H9 (cell line): ENCODE measurements at regions not wholly inside any gene's neighbourhood (a gene's known extent, or its start where the extent isn't known, plus 50 kb on each side); places are given as distances from the start of the nearest gene placed in this dataset.

Experiments used
- DNase-seq: peaks from one replicate; pipeline ENCODE4 v3.0.0-alpha.2; 2017
- H2AFZ ChIP-seq: one replicate; pipeline ENCODE4 v1.6.1; 2013; ENCODE audit warnings: mild to moderate bottlenecking, low read length, control low read depth, moderate library complexity
- H2AK5ac ChIP-seq: 2 replicates; pipeline ENCODE4 v1.6.1; 2013; ENCODE audit warnings: low read length, control low read depth, mixed read lengths; ENCODE audit not compliant: insufficient read length
- H2BK120ac ChIP-seq: one replicate; pipeline ENCODE4 v1.6.1; 2013; ENCODE audit warnings: low read depth, mild to moderate bottlenecking, low read length, control low read depth, inconsistent platforms; ENCODE audit not compliant: poor library complexity, severe bottlenecking
- H2BK12ac ChIP-seq: 2 replicates; pipeline ENCODE4 v1.6.1; 2013; ENCODE audit warnings: low read length, control low read depth, mixed read lengths, low read depth; ENCODE audit not compliant: insufficient read length
- H2BK15ac ChIP-seq: 2 replicates; pipeline ENCODE4 v1.6.1; 2013; ENCODE audit warnings: low read depth, low read length, control low read depth
- H2BK20ac ChIP-seq: one replicate; pipeline ENCODE4 v1.6.1; 2013; ENCODE audit warnings: low read depth, mild to moderate bottlenecking, low read length, control low read depth, inconsistent platforms; ENCODE audit not compliant: poor library complexity, severe bottlenecking
- H2BK5ac ChIP-seq: 2 replicates; pipeline ENCODE4 v1.6.1; 2013; ENCODE audit warnings: low read length, control low read depth, mixed read lengths; ENCODE audit not compliant: insufficient read length
- H3K14ac ChIP-seq: 2 replicates; pipeline ENCODE4 v1.6.1; 2013; ENCODE audit warnings: low read length, control low read depth; ENCODE audit not compliant: insufficient read depth
- H3K18ac ChIP-seq: 2 replicates; pipeline ENCODE4 v1.6.1; 2013; ENCODE audit warnings: low read depth, mild to moderate bottlenecking, mixed read lengths, low read length, control low read depth; ENCODE audit not compliant: insufficient read length
- H3K23ac ChIP-seq: 2 replicates; pipeline ENCODE4 v1.6.1; 2013; ENCODE audit warnings: low read length, control low read depth, mixed read lengths, low read depth; ENCODE audit not compliant: insufficient read length
- H3K23me2 ChIP-seq: 2 replicates; pipeline ENCODE4 v1.6.1; 2013; ENCODE audit warnings: low read depth, mild to moderate bottlenecking, mixed read lengths, low read length, control low read depth; ENCODE audit not compliant: insufficient read length, poor library complexity, severe bottlenecking
- H3K27ac ChIP-seq: 2 replicates; pipeline ENCODE4 v1.5.1; 2013; ENCODE audit warnings: low read length, control low read depth, mixed read lengths, low read depth; ENCODE audit not compliant: insufficient read length
- H3K27me3 ChIP-seq: 2 replicates; pipeline ENCODE4 v1.6.1; 2013; ENCODE audit warnings: low read length, control low read depth, inconsistent platforms; ENCODE audit not compliant: insufficient read depth
- H3K4ac ChIP-seq: 2 replicates; pipeline ENCODE4 v1.6.1; 2013; ENCODE audit warnings: low read depth, mild to moderate bottlenecking, control low read depth, inconsistent platforms, low read length, moderate library complexity
- H3K4me1 ChIP-seq: 2 replicates; pipeline ENCODE4 v1.6.1; 2013; ENCODE audit warnings: low read length, control low read depth, inconsistent platforms; ENCODE audit not compliant: insufficient read depth
- H3K4me2 ChIP-seq: 2 replicates; pipeline ENCODE4 v1.6.1; 2013; ENCODE audit warnings: low read length, control low read depth, mixed read lengths; ENCODE audit not compliant: insufficient read length, insufficient read depth
- H3K56ac ChIP-seq: 2 replicates; pipeline ENCODE4 v1.6.1; 2013; ENCODE audit warnings: low read depth, mild to moderate bottlenecking, mixed read lengths, low read length, control low read depth; ENCODE audit not compliant: insufficient read length
- H3K79me1 ChIP-seq: 2 replicates; pipeline ENCODE4 v1.6.1; 2013; ENCODE audit warnings: low read depth, mild to moderate bottlenecking, moderate library complexity, low read length, control low read depth, inconsistent platforms; ENCODE audit not compliant: insufficient read depth, poor library complexity, severe bottlenecking
- H3K79me2 ChIP-seq: 2 replicates; pipeline ENCODE4 v1.6.1; 2013; ENCODE audit warnings: low read length, control low read depth, inconsistent platforms; ENCODE audit not compliant: insufficient read depth
- H3K9ac ChIP-seq: 2 replicates; pipeline ENCODE4 v1.6.1; 2013; ENCODE audit warnings: low read length, control low read depth, mixed read lengths; ENCODE audit not compliant: insufficient read length; ENCODE audit errors: extremely low read depth
- H3K9me3 ChIP-seq: one replicate; pipeline ENCODE4 v1.6.1; 2013; ENCODE audit warnings: low read depth, low read length, inconsistent platforms; ENCODE audit not compliant: control insufficient read depth
- H3T11ph ChIP-seq: one replicate; pipeline ENCODE4 v1.6.1; 2013; ENCODE audit warnings: mild to moderate bottlenecking, low read length, control low read depth, inconsistent platforms
- H4K20me1 ChIP-seq: one replicate; pipeline ENCODE4 v1.6.1; 2013; ENCODE audit not compliant: control insufficient read depth, insufficient read length, insufficient read depth
- H4K5ac ChIP-seq: 2 replicates; pipeline ENCODE4 v1.6.1; 2013; ENCODE audit warnings: low read depth, mild to moderate bottlenecking, mixed read lengths, low read length, control low read depth; ENCODE audit not compliant: insufficient read length
- H4K8ac ChIP-seq: replicated peaks from 2 replicates; pipeline ENCODE4 v1.6.1; 2013; ENCODE audit warnings: low read length, control low read depth, mixed read lengths, low read depth; ENCODE audit not compliant: insufficient read length
- H4K91ac ChIP-seq: 2 replicates; pipeline ENCODE4 v1.6.1; 2013; ENCODE audit warnings: low read depth, mild to moderate bottlenecking, moderate library complexity, mixed read lengths, low read length, control low read depth; ENCODE audit not compliant: insufficient read length
- H3K27ac Mint-ChIP-seq, 3 experiments: 2 replicates in 2 of 3; 3 replicates in 1 of 3; pipeline ENCODE4 v1.8.0; 2020 to 2021; ENCODE audit warnings: mixed read lengths in 3 of 3, mild to moderate bottlenecking in 1 of 3, moderate library complexity in 1 of 3
- H3K27me3 Mint-ChIP-seq: 2 replicates; pipeline ENCODE4 v1.8.0; 2021; ENCODE audit warnings: low read depth, mild to moderate bottlenecking, moderate library complexity, mixed read lengths
- H3K36me3 Mint-ChIP-seq, 3 experiments: 2 replicates in 2 of 3; 3 replicates in 1 of 3; pipeline ENCODE4 v1.8.0; 2020 to 2021; ENCODE audit warnings: low read depth in 3 of 3, mixed read lengths in 3 of 3; ENCODE audit not compliant: insufficient read depth in 1 of 3
- H3K4me1 Mint-ChIP-seq, 2 experiments: 2 replicates each; pipeline ENCODE4 v1.8.0; 2020; ENCODE audit warnings: mixed read lengths in 2 of 2
- H3K4me3 Mint-ChIP-seq, 2 experiments: 2 replicates in 1 of 2; 3 replicates in 1 of 2; pipeline ENCODE4 v1.8.0; 2020 to 2021; ENCODE audit warnings: mild to moderate bottlenecking in 2 of 2, mixed read lengths in 2 of 2, moderate library complexity in 1 of 2
- H3K9me3 Mint-ChIP-seq, 2 experiments: 2 replicates in 1 of 2; 3 replicates in 1 of 2; pipeline ENCODE4 v1.8.0; 2020; ENCODE audit warnings: mild to moderate bottlenecking in 2 of 2, mixed read lengths in 2 of 2, moderate library complexity in 1 of 2
- WGBS: extraction: QIAGEN DNeasy Blood & Tissue Kit; methylation state at CpG from one replicate; pipeline ENCODE4 v1.1.7; 2013; ENCODE audit warnings: missing lambda C conversion rate, low lambda C conversion rate, mixed read lengths; ENCODE audit not compliant: insufficient read length; ENCODE audit errors: extremely low coverage; 5-methylcytosine and 5-hydroxymethylcytosine counted together
- TF ChIP-seq, protein P1 (sequence below): fragments of 200-600 bp; sonication (generic); conservative IDR thresholded peaks from 3 replicates; pipeline ENCODE4 v1.8.0; 2021; ENCODE audit warnings: antibody characterized with exemption, mild to moderate bottlenecking

DNA sequence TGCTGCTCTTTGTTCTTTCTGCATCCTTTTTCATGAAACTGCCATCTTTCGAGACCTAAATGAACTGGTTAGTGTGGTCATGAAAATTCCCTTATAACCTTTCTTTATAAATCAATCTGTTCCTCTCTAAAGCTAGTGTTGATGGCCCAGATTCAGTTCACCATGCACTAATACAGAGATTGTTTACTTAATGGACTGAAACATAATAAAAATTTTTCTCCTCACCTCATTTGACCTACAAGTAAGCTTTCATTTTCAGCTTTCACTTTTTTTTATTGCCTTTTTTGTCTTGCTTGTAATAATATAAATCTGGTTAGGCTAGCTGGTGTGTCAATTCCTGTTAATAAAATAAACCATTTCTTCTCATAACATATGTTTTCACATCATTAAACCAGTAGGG lies 183.8 kb downstream of the CCDC59 start:
- no peak overlapping the region for H3K14ac ChIP-seq
- H3K4me1 ChIP-seq = peaks cover 5% of the 10 kb centered on the region; the same call in 1 of the 2 replicates
- no peaks in the 10 kb centered on the region for H3K79me1 ChIP-seq
- H3K27me3 Mint-ChIP-seq = no peaks in the 10 kb centered on the region
- H3K4me3 Mint-ChIP-seq = no peak overlapping the region
- H2BK120ac ChIP-seq = no peak overlapping the region
- H2BK5ac ChIP-seq = no peak overlapping the region
- no peak overlapping the region for H2BK12ac ChIP-seq
- no peak overlapping the region for H3K56ac ChIP-seq
- no peaks in the 10 kb centered on the region for H3K36me3 Mint-ChIP-seq
- no peak overlapping the region for H4K5ac ChIP-seq
- H3K9me3 Mint-ChIP-seq = no peaks in the 10 kb centered on the region
- no peaks in the 10 kb centered on the region for H3K23me2 ChIP-seq
- no peak overlapping the region for H3K18ac ChIP-seq
- H3K27ac Mint-ChIP-seq = no peak overlapping the region
- no peaks in the 10 kb centered on the region for H4K20me1 ChIP-seq
- no peaks in the 10 kb centered on the region for H3K79me2 ChIP-seq
- no peak overlapping the region for H2AK5ac ChIP-seq
- no peak overlapping the region for H2BK20ac ChIP-seq
- H3K27me3 ChIP-seq = no peaks in the 10 kb centered on the region
- no peak overlapping the region for H2BK15ac ChIP-seq
- H3K9ac ChIP-seq = no peak overlapping the region
- no peak overlapping the region for H4K8ac ChIP-seq
- H4K91ac ChIP-seq = no peak overlapping the region
- H3K23ac ChIP-seq = no peak overlapping the region
- no CpG with 5 or more reads among the region's 1 CpG for WGBS
- peaks cover 17 to 23% of the 10 kb centered on the region in 2 experiments for H3K4me1 Mint-ChIP-seq
- no peak overlapping the region for H3T11ph ChIP-seq
- no peaks in the 10 kb centered on the region for H3K9me3 ChIP-seq
- H2AFZ ChIP-seq = no peak overlapping the region
- H3K27ac ChIP-seq = no peak overlapping the region
- H3K4ac ChIP-seq = no peak overlapping the region
- TF ChIP-seq, protein P1, sequence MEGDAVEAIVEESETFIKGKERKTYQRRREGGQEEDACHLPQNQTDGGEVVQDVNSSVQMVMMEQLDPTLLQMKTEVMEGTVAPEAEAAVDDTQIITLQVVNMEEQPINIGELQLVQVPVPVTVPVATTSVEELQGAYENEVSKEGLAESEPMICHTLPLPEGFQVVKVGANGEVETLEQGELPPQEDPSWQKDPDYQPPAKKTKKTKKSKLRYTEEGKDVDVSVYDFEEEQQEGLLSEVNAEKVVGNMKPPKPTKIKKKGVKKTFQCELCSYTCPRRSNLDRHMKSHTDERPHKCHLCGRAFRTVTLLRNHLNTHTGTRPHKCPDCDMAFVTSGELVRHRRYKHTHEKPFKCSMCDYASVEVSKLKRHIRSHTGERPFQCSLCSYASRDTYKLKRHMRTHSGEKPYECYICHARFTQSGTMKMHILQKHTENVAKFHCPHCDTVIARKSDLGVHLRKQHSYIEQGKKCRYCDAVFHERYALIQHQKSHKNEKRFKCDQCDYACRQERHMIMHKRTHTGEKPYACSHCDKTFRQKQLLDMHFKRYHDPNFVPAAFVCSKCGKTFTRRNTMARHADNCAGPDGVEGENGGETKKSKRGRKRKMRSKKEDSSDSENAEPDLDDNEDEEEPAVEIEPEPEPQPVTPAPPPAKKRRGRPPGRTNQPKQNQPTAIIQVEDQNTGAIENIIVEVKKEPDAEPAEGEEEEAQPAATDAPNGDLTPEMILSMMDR = no peak
- no peak overlapping the region for H3K4me2 ChIP-seq
- DNase-seq = no peak
